ENCODE measurements at regions not wholly inside any gene's neighbourhood (a gene's known extent, or its start where the extent isn't known, plus 50 kb on each side); places are given as distances from the start of the nearest gene placed in this dataset.
"Not testable (repeated sequence)": the region's sequence is repeated elsewhere in the genome, so short reads cannot be mapped to it uniquely, and the experiment has no call there.

GRCh38 chr7:47179812-47180515 is 401.9 kb downstream of the TNS3 start:
- no peaks in the 10 kb centered on the region for H3K36me3 ChIP-seq
- H3K27ac ChIP-seq, result no peak overlapping the region
- no peaks in the 10 kb centered on the region for H3K9me3 ChIP-seq (ENCODE audit: low read depth)
- H3K4me1 ChIP-seq, result peaks cover 5% of the 10 kb centered on the region
- peak; percentile 76 for DNase-seq (ENCODE audit: low spot score)
- Mint-ChIP-seq H3K4me3 (no peak overlapping the region), H3K9me3 (peaks cover 12% of the 10 kb centered on the region), H3K4me1 (no peaks in the 10 kb centered on the region), H3K27ac (no peak overlapping the region), H3K27me3 (ENCODE audit: insufficient read depth, low read depth) (peaks cover 8% of the 10 kb centered on the region), H3K36me3 (no peaks in the 10 kb centered on the region)
- no peak overlapping the region for H3K9ac ChIP-seq
- TF ChIP-seq EZH2 (IDR thresholded peaks at IDR 0.05) (no peak), EZH2phosphoT487 (IDR thresholded peaks at IDR 0.05) (no peak), CTCF (IDR thresholded peaks at IDR 0.05) (peak; percentile 85)
- H3K27me3 ChIP-seq, result no peaks in the 10 kb centered on the region
- H2AFZ ChIP-seq (replicated peaks), result peak overlapping the region; percentile 26
- no peak overlapping the region for H3K4me2 ChIP-seq
- no peak overlapping the region for H3K4me3 ChIP-seq
- no peaks in the 10 kb centered on the region for H3F3A ChIP-seq (ENCODE audit: low read depth)
- no peaks in the 10 kb centered on the region for H4K20me1 ChIP-seq (ENCODE audit: low read depth)
- H3K79me2 ChIP-seq (ENCODE audit: low read depth), result no peaks in the 10 kb centered on the region

GRCh38 chr7:47172602-47173539 is 409.0 kb downstream of the TNS3 start:
- not testable (repeated sequence) for H3K36me3 Mint-ChIP-seq; H3K27me3 Mint-ChIP-seq (ENCODE audit: insufficient read depth, low read depth); H3K4me2 ChIP-seq; H2AFZ ChIP-seq (replicated peaks); H3K79me2 ChIP-seq (ENCODE audit: low read depth); H3K4me1 ChIP-seq; H3K4me3 Mint-ChIP-seq; H3K27ac Mint-ChIP-seq; H3K36me3 ChIP-seq; H3K9ac ChIP-seq; DNase-seq (ENCODE audit: low spot score); H4K20me1 ChIP-seq (ENCODE audit: low read depth); H3F3A ChIP-seq (ENCODE audit: low read depth); H3K4me3 ChIP-seq; H3K27ac ChIP-seq; H3K27me3 ChIP-seq; H3K9me3 ChIP-seq (ENCODE audit: low read depth); H3K4me1 Mint-ChIP-seq
- peaks cover 12% of the 10 kb centered on the region for H3K9me3 Mint-ChIP-seq

GRCh38 chr7:47170516-47170915 is 411.4 kb downstream of the TNS3 start:
- H3K36me3 ChIP-seq, result no peaks in the 10 kb centered on the region
- no peak overlapping the region for H3K4me3 ChIP-seq
- H2AFZ ChIP-seq (replicated peaks), result no peak overlapping the region
- H3K27ac ChIP-seq, result no peak overlapping the region
- H3K4me1 ChIP-seq, result no peaks in the 10 kb centered on the region
- Mint-ChIP-seq H3K27ac (no peak overlapping the region), H3K27me3 (ENCODE audit: insufficient read depth, low read depth) (no peaks in the 10 kb centered on the region), H3K4me1 (no peaks in the 10 kb centered on the region), H3K36me3 (no peaks in the 10 kb centered on the region), H3K4me3 (no peak overlapping the region), H3K9me3 (no peaks in the 10 kb centered on the region)
- H3K9me3 ChIP-seq (ENCODE audit: low read depth), result no peaks in the 10 kb centered on the region
- DNase-seq (ENCODE audit: low spot score), result no peak
- no peaks in the 10 kb centered on the region for H3K27me3 ChIP-seq
- no peak overlapping the region for H3K9ac ChIP-seq
- no peaks in the 10 kb centered on the region for H3F3A ChIP-seq (ENCODE audit: low read depth)
- no peaks in the 10 kb centered on the region for H4K20me1 ChIP-seq (ENCODE audit: low read depth)
- peak; percentile 51 for TF ChIP-seq CTCF (IDR thresholded peaks at IDR 0.05)
- no peak for TF ChIP-seq EZH2phosphoT487 (IDR thresholded peaks at IDR 0.05)
- H3K79me2 ChIP-seq (ENCODE audit: low read depth), result no peaks in the 10 kb centered on the region
- no peak overlapping the region for H3K4me2 ChIP-seq

GRCh38 chr7:47154791-47155190 is 427.1 kb downstream of the TNS3 start:
- Histone ChIP-seq H3K27ac (no peak overlapping the region), H2AFZ (replicated peaks) (no peak overlapping the region), H3F3A (ENCODE audit: low read depth) (no peaks in the 10 kb centered on the region), H3K79me2 (ENCODE audit: low read depth) (no peaks in the 10 kb centered on the region), H3K4me1 (no peaks in the 10 kb centered on the region), H3K9me3 (ENCODE audit: low read depth) (no peaks in the 10 kb centered on the region), H3K27me3 (no peaks in the 10 kb centered on the region), H3K4me2 (no peak overlapping the region), H3K9ac (no peak overlapping the region), H3K36me3 (no peaks in the 10 kb centered on the region), H4K20me1 (ENCODE audit: low read depth) (no peaks in the 10 kb centered on the region), H3K4me3 (no peak overlapping the region)
- peaks cover 4% of the 10 kb centered on the region for H3K27me3 Mint-ChIP-seq (ENCODE audit: insufficient read depth, low read depth)
- TF ChIP-seq CTCF (IDR thresholded peaks at IDR 0.05), result no peak
- no peak for TF ChIP-seq EZH2 (IDR thresholded peaks at IDR 0.05)
- TF ChIP-seq EZH2phosphoT487 (IDR thresholded peaks at IDR 0.05), result no peak
- H3K9me3 Mint-ChIP-seq, result peaks cover 8% of the 10 kb centered on the region
- no peaks in the 10 kb centered on the region for H3K36me3 Mint-ChIP-seq
- DNase-seq (ENCODE audit: low spot score), result no peak
- H3K27ac Mint-ChIP-seq, result no peak overlapping the region
- no peak overlapping the region for H3K4me3 Mint-ChIP-seq
- H3K4me1 Mint-ChIP-seq, result peaks cover 6% of the 10 kb centered on the region
